H9 (cell line): ENCODE measurements at regions not wholly inside any gene's neighbourhood (a gene's known extent, or its start where the extent isn't known, plus 50 kb on each side); places are given as distances from the start of the nearest gene placed in this dataset.

Experiments
- DNase-seq: peaks from one replicate; pipeline ENCODE4 v3.0.0-alpha.2; 2017
- H2AFZ ChIP-seq: one replicate; pipeline ENCODE4 v1.6.1; 2013; ENCODE audit warnings: mild to moderate bottlenecking, low read length, control low read depth, moderate library complexity
- H2AK5ac ChIP-seq: 2 replicates; pipeline ENCODE4 v1.6.1; 2013; ENCODE audit warnings: low read length, control low read depth, mixed read lengths; ENCODE audit not compliant: insufficient read length
- H2BK120ac ChIP-seq: one replicate; pipeline ENCODE4 v1.6.1; 2013; ENCODE audit warnings: low read depth, mild to moderate bottlenecking, low read length, control low read depth, inconsistent platforms; ENCODE audit not compliant: poor library complexity, severe bottlenecking
- H2BK12ac ChIP-seq: 2 replicates; pipeline ENCODE4 v1.6.1; 2013; ENCODE audit warnings: low read length, control low read depth, mixed read lengths, low read depth; ENCODE audit not compliant: insufficient read length
- H2BK15ac ChIP-seq: 2 replicates; pipeline ENCODE4 v1.6.1; 2013; ENCODE audit warnings: low read depth, low read length, control low read depth
- H2BK20ac ChIP-seq: one replicate; pipeline ENCODE4 v1.6.1; 2013; ENCODE audit warnings: low read depth, mild to moderate bottlenecking, low read length, control low read depth, inconsistent platforms; ENCODE audit not compliant: poor library complexity, severe bottlenecking
- H2BK5ac ChIP-seq: 2 replicates; pipeline ENCODE4 v1.6.1; 2013; ENCODE audit warnings: low read length, control low read depth, mixed read lengths; ENCODE audit not compliant: insufficient read length
- H3K14ac ChIP-seq: 2 replicates; pipeline ENCODE4 v1.6.1; 2013; ENCODE audit warnings: low read length, control low read depth; ENCODE audit not compliant: insufficient read depth
- H3K18ac ChIP-seq: 2 replicates; pipeline ENCODE4 v1.6.1; 2013; ENCODE audit warnings: low read depth, mild to moderate bottlenecking, mixed read lengths, low read length, control low read depth; ENCODE audit not compliant: insufficient read length
- H3K23ac ChIP-seq: 2 replicates; pipeline ENCODE4 v1.6.1; 2013; ENCODE audit warnings: low read length, control low read depth, mixed read lengths, low read depth; ENCODE audit not compliant: insufficient read length
- H3K23me2 ChIP-seq: 2 replicates; pipeline ENCODE4 v1.6.1; 2013; ENCODE audit warnings: low read depth, mild to moderate bottlenecking, mixed read lengths, low read length, control low read depth; ENCODE audit not compliant: insufficient read length, poor library complexity, severe bottlenecking
- H3K27ac ChIP-seq: 2 replicates; pipeline ENCODE4 v1.5.1; 2013; ENCODE audit warnings: low read length, control low read depth, mixed read lengths, low read depth; ENCODE audit not compliant: insufficient read length
- H3K27me3 ChIP-seq: 2 replicates; pipeline ENCODE4 v1.6.1; 2013; ENCODE audit warnings: low read length, control low read depth, inconsistent platforms; ENCODE audit not compliant: insufficient read depth
- H3K4ac ChIP-seq: 2 replicates; pipeline ENCODE4 v1.6.1; 2013; ENCODE audit warnings: low read depth, mild to moderate bottlenecking, control low read depth, inconsistent platforms, low read length, moderate library complexity
- H3K4me1 ChIP-seq: 2 replicates; pipeline ENCODE4 v1.6.1; 2013; ENCODE audit warnings: low read length, control low read depth, inconsistent platforms; ENCODE audit not compliant: insufficient read depth
- H3K4me2 ChIP-seq: 2 replicates; pipeline ENCODE4 v1.6.1; 2013; ENCODE audit warnings: low read length, control low read depth, mixed read lengths; ENCODE audit not compliant: insufficient read length, insufficient read depth
- H3K56ac ChIP-seq: 2 replicates; pipeline ENCODE4 v1.6.1; 2013; ENCODE audit warnings: low read depth, mild to moderate bottlenecking, mixed read lengths, low read length, control low read depth; ENCODE audit not compliant: insufficient read length
- H3K79me1 ChIP-seq: 2 replicates; pipeline ENCODE4 v1.6.1; 2013; ENCODE audit warnings: low read depth, mild to moderate bottlenecking, moderate library complexity, low read length, control low read depth, inconsistent platforms; ENCODE audit not compliant: insufficient read depth, poor library complexity, severe bottlenecking
- H3K79me2 ChIP-seq: 2 replicates; pipeline ENCODE4 v1.6.1; 2013; ENCODE audit warnings: low read length, control low read depth, inconsistent platforms; ENCODE audit not compliant: insufficient read depth
- H3K9ac ChIP-seq: 2 replicates; pipeline ENCODE4 v1.6.1; 2013; ENCODE audit warnings: low read length, control low read depth, mixed read lengths; ENCODE audit not compliant: insufficient read length; ENCODE audit errors: extremely low read depth
- H3K9me3 ChIP-seq: one replicate; pipeline ENCODE4 v1.6.1; 2013; ENCODE audit warnings: low read depth, low read length, inconsistent platforms; ENCODE audit not compliant: control insufficient read depth
- H3T11ph ChIP-seq: one replicate; pipeline ENCODE4 v1.6.1; 2013; ENCODE audit warnings: mild to moderate bottlenecking, low read length, control low read depth, inconsistent platforms
- H4K20me1 ChIP-seq: one replicate; pipeline ENCODE4 v1.6.1; 2013; ENCODE audit not compliant: control insufficient read depth, insufficient read length, insufficient read depth
- H4K5ac ChIP-seq: 2 replicates; pipeline ENCODE4 v1.6.1; 2013; ENCODE audit warnings: low read depth, mild to moderate bottlenecking, mixed read lengths, low read length, control low read depth; ENCODE audit not compliant: insufficient read length
- H4K8ac ChIP-seq: replicated peaks from 2 replicates; pipeline ENCODE4 v1.6.1; 2013; ENCODE audit warnings: low read length, control low read depth, mixed read lengths, low read depth; ENCODE audit not compliant: insufficient read length
- H4K91ac ChIP-seq: 2 replicates; pipeline ENCODE4 v1.6.1; 2013; ENCODE audit warnings: low read depth, mild to moderate bottlenecking, moderate library complexity, mixed read lengths, low read length, control low read depth; ENCODE audit not compliant: insufficient read length
- H3K27ac Mint-ChIP-seq, 3 experiments: 2 replicates in 2 of 3; 3 replicates in 1 of 3; pipeline ENCODE4 v1.8.0; 2020 to 2021; ENCODE audit warnings: mixed read lengths in 3 of 3, mild to moderate bottlenecking in 1 of 3, moderate library complexity in 1 of 3
- H3K27me3 Mint-ChIP-seq: 2 replicates; pipeline ENCODE4 v1.8.0; 2021; ENCODE audit warnings: low read depth, mild to moderate bottlenecking, moderate library complexity, mixed read lengths
- H3K36me3 Mint-ChIP-seq, 3 experiments: 2 replicates in 2 of 3; 3 replicates in 1 of 3; pipeline ENCODE4 v1.8.0; 2020 to 2021; ENCODE audit warnings: low read depth in 3 of 3, mixed read lengths in 3 of 3; ENCODE audit not compliant: insufficient read depth in 1 of 3
- H3K4me1 Mint-ChIP-seq, 2 experiments: 2 replicates each; pipeline ENCODE4 v1.8.0; 2020; ENCODE audit warnings: mixed read lengths in 2 of 2
- H3K4me3 Mint-ChIP-seq, 2 experiments: 2 replicates in 1 of 2; 3 replicates in 1 of 2; pipeline ENCODE4 v1.8.0; 2020 to 2021; ENCODE audit warnings: mild to moderate bottlenecking in 2 of 2, mixed read lengths in 2 of 2, moderate library complexity in 1 of 2
- H3K9me3 Mint-ChIP-seq, 2 experiments: 2 replicates in 1 of 2; 3 replicates in 1 of 2; pipeline ENCODE4 v1.8.0; 2020; ENCODE audit warnings: mild to moderate bottlenecking in 2 of 2, mixed read lengths in 2 of 2, moderate library complexity in 1 of 2
- CTCF ChIP-seq: fragments of 200-600 bp; sonication (generic); conservative IDR thresholded peaks from 3 replicates; pipeline ENCODE4 v1.8.0; 2021; ENCODE audit warnings: antibody characterized with exemption, mild to moderate bottlenecking
- WGBS: extraction: QIAGEN DNeasy Blood & Tissue Kit; methylation state at CpG from one replicate; pipeline ENCODE4 v1.1.7; 2013; ENCODE audit warnings: missing lambda C conversion rate, low lambda C conversion rate, mixed read lengths; ENCODE audit not compliant: insufficient read length; ENCODE audit errors: extremely low coverage; 5-methylcytosine and 5-hydroxymethylcytosine counted together

- no peak overlapping the region for H3T11ph ChIP-seq
- no peak overlapping the region for H2AFZ ChIP-seq
- H3K14ac ChIP-seq, result no peak overlapping the region
Observed at GRCh38 chr13:79226938-79227337, 179.1 kb downstream of the RBM26 start.

More at GRCh38 chr13:79226938-79227337, 179.1 kb downstream of the RBM26 start:
- no peaks in the 10 kb centered on the region for H3K23me2 ChIP-seq
- no peak overlapping the region for H3K4me2 ChIP-seq
- no peak overlapping the region for H3K4ac ChIP-seq
- no peak overlapping the region for H2BK20ac ChIP-seq
- peaks cover 9 to 10% of the 10 kb centered on the region in 2 experiments for H3K4me1 Mint-ChIP-seq
- H3K79me1 ChIP-seq, result no peaks in the 10 kb centered on the region
- H3K4me3 Mint-ChIP-seq, result no peak overlapping the region
- H3K4me1 ChIP-seq, result no peaks in the 10 kb centered on the region
- no peak overlapping the region for H4K8ac ChIP-seq
- no peak overlapping the region for H2AK5ac ChIP-seq
- no peaks in the 10 kb centered on the region for H4K20me1 ChIP-seq
- H2BK120ac ChIP-seq, result no peak overlapping the region
- no peak overlapping the region for H4K91ac ChIP-seq
- no peak overlapping the region for H4K5ac ChIP-seq
- H3K9ac ChIP-seq, result no peak overlapping the region
- no peak for DNase-seq
- no peaks in the 10 kb centered on the region for H3K27me3 Mint-ChIP-seq
- H3K36me3 Mint-ChIP-seq, result no peaks in the 10 kb centered on the region
- no peak overlapping the region for H2BK12ac ChIP-seq
- H3K9me3 Mint-ChIP-seq, result peaks cover 0 to 2% of the 10 kb centered on the region in 2 experiments; a peak in 2 of 5 replicates
- no peak overlapping the region for H3K27ac ChIP-seq
- no peaks in the 10 kb centered on the region; the same call in 1 of the 2 replicates for H3K27me3 ChIP-seq
- H3K27ac Mint-ChIP-seq, result no peak overlapping the region; a peak in 1 of 7 replicates
- peak; percentile 54; the same call in 2 of the 3 replicates for TF ChIP-seq CTCF
- H2BK5ac ChIP-seq, result no peak overlapping the region
- H3K23ac ChIP-seq, result no peak overlapping the region
- no peaks in the 10 kb centered on the region for H3K9me3 ChIP-seq
- no peak overlapping the region for H2BK15ac ChIP-seq
- no CpG with 5 or more reads among the region's 7 CpGs for WGBS
- H3K56ac ChIP-seq, result no peak overlapping the region
- H3K18ac ChIP-seq, result no peak overlapping the region
- H3K79me2 ChIP-seq, result no peaks in the 10 kb centered on the region
